ENCODE measurements at regions not wholly inside any gene's neighbourhood (a gene's known extent, or its start where the extent isn't known, plus 50 kb on each side); places are given as distances from the start of the nearest gene placed in this dataset.

- no peaks in the 10 kb centered on the region for H3K4me1 ChIP-seq (ENCODE audit: control insufficient read depth, insufficient read depth, low read length, poor library complexity, severe bottlenecking)
- no peaks in the 10 kb centered on the region for H3K36me3 Mint-ChIP-seq
- DNase-seq (no peak), ATAC-seq (ENCODE audit: low read depth in 2 of 2) (no peak)
- no peak overlapping the region for H3K27ac Mint-ChIP-seq
- peaks cover 0 to 10% (median 2%) of the 10 kb centered on the region in 7 donors for H3K9me3 Mint-ChIP-seq
- H3K27ac ChIP-seq (ENCODE audit: insufficient read depth, low read length, poor library complexity, severe bottlenecking): no peak overlapping the region
- no peaks in the 10 kb centered on the region for H3K4me1 Mint-ChIP-seq
- H3K27me3 ChIP-seq (ENCODE audit: control insufficient read depth, insufficient read depth, low read length): no peaks in the 10 kb centered on the region
- H3K4me3 ChIP-seq (ENCODE audit: low read depth, low read length): no peak overlapping the region
- no peaks in the 10 kb centered on the region for H3K9me3 ChIP-seq (ENCODE audit: control insufficient read depth in 2 of 2, low read length in 2 of 2)
- H3K36me3 ChIP-seq (ENCODE audit: control insufficient read depth, insufficient read depth, low read length): no peaks in the 10 kb centered on the region
- no peak overlapping the region for H3K4me3 Mint-ChIP-seq
- H3K27me3 Mint-ChIP-seq: no peaks in the 10 kb centered on the region
Observed at GRCh38 chr10:36048780-36049179, 406.7 kb upstream of the FZD8 start.

- no peaks in the 10 kb centered on the region for H3K27me3 Mint-ChIP-seq
- H3K27ac Mint-ChIP-seq: no peak overlapping the region
- H3K4me3 Mint-ChIP-seq: no peak overlapping the region
- no peaks in the 10 kb centered on the region for H3K4me1 Mint-ChIP-seq
- peaks cover 0 to 9% (median 2%) of the 10 kb centered on the region in 7 donors for H3K9me3 Mint-ChIP-seq
- DNase-seq: no peak
- no peaks in the 10 kb centered on the region for H3K36me3 ChIP-seq (ENCODE audit: control insufficient read depth, insufficient read depth, low read length)
- no peak overlapping the region for H3K27ac ChIP-seq (ENCODE audit: insufficient read depth, low read length, poor library complexity, severe bottlenecking)
- no peaks in the 10 kb centered on the region for H3K36me3 Mint-ChIP-seq
- no peaks in the 10 kb centered on the region for H3K27me3 ChIP-seq (ENCODE audit: control insufficient read depth, insufficient read depth, low read length)
- H3K9me3 ChIP-seq (ENCODE audit: control insufficient read depth in 2 of 2, low read length in 2 of 2): no peaks in the 10 kb centered on the region
- H3K4me3 ChIP-seq (ENCODE audit: low read depth, low read length): no peak overlapping the region
- ATAC-seq (ENCODE audit: low read depth in 2 of 2): no peak
- H3K4me1 ChIP-seq (ENCODE audit: control insufficient read depth, insufficient read depth, low read length, poor library complexity, severe bottlenecking): no peaks in the 10 kb centered on the region
Observed at GRCh38 chr10:36048236-36048635, 406.1 kb upstream of the FZD8 start.

- no peaks in the 10 kb centered on the region for H3K36me3 Mint-ChIP-seq
Observed at GRCh38 chr10:36042135-36042534, 400.0 kb upstream of the FZD8 start.

GRCh38 chr10:36038316-36038955 lies 396.3 kb upstream of the FZD8 start:
- Mint-ChIP-seq H3K4me3 (no peak overlapping the region), H3K27me3 (no peaks in the 10 kb centered on the region), H3K36me3 (no peaks in the 10 kb centered on the region), H3K27ac (no peak overlapping the region), H3K9me3 (peaks cover 0 to 10% (median 2%) of the 10 kb centered on the region in 7 donors), H3K4me1 (no peaks in the 10 kb centered on the region)
- Histone ChIP-seq H3K27ac (ENCODE audit: insufficient read depth, low read length, poor library complexity, severe bottlenecking) (no peak overlapping the region), H3K27me3 (ENCODE audit: control insufficient read depth, insufficient read depth, low read length) (no peaks in the 10 kb centered on the region), H3K36me3 (ENCODE audit: control insufficient read depth, insufficient read depth, low read length) (no peaks in the 10 kb centered on the region), H3K4me1 (ENCODE audit: control insufficient read depth, insufficient read depth, low read length, poor library complexity, severe bottlenecking) (no peaks in the 10 kb centered on the region), H3K4me3 (ENCODE audit: low read depth, low read length) (no peak overlapping the region), H3K9me3 (ENCODE audit: control insufficient read depth in 2 of 2, low read length in 2 of 2) (no peaks in the 10 kb centered on the region)
- ATAC-seq (ENCODE audit: low read depth in 2 of 2) (no peak), DNase-seq (no peak)

More at GRCh38 chr10:36042135-36042534, 400.0 kb upstream of the FZD8 start:
- Histone ChIP-seq H3K9me3 (ENCODE audit: control insufficient read depth in 2 of 2, low read length in 2 of 2) (no peaks in the 10 kb centered on the region), H3K27me3 (ENCODE audit: control insufficient read depth, insufficient read depth, low read length) (no peaks in the 10 kb centered on the region), H3K4me3 (ENCODE audit: low read depth, low read length) (no peak overlapping the region), H3K4me1 (ENCODE audit: control insufficient read depth, insufficient read depth, low read length, poor library complexity, severe bottlenecking) (no peaks in the 10 kb centered on the region), H3K36me3 (ENCODE audit: control insufficient read depth, insufficient read depth, low read length) (no peaks in the 10 kb centered on the region), H3K27ac (ENCODE audit: insufficient read depth, low read length, poor library complexity, severe bottlenecking) (no peak overlapping the region)
- no peak for DNase-seq
- peaks cover 0 to 10% (median 1%) of the 10 kb centered on the region in 7 donors for H3K9me3 Mint-ChIP-seq
- no peak overlapping the region for H3K4me3 Mint-ChIP-seq
- no peak overlapping the region for H3K27ac Mint-ChIP-seq
- no peaks in the 10 kb centered on the region for H3K4me1 Mint-ChIP-seq
- no peak for ATAC-seq (ENCODE audit: low read depth in 2 of 2)
- H3K27me3 Mint-ChIP-seq: no peaks in the 10 kb centered on the region

- Mint-ChIP-seq H3K4me1 (no peaks in the 10 kb centered on the region), H3K27ac (no peak overlapping the region), H3K9me3 (peaks cover 0 to 10% (median 2%) of the 10 kb centered on the region in 7 donors), H3K27me3 (no peaks in the 10 kb centered on the region), H3K4me3 (no peak overlapping the region), H3K36me3 (no peaks in the 10 kb centered on the region)
- H3K9me3 ChIP-seq (ENCODE audit: control insufficient read depth in 2 of 2, low read length in 2 of 2): no peaks in the 10 kb centered on the region
- H3K4me1 ChIP-seq (ENCODE audit: control insufficient read depth, insufficient read depth, low read length, poor library complexity, severe bottlenecking): no peaks in the 10 kb centered on the region
- no peaks in the 10 kb centered on the region for H3K36me3 ChIP-seq (ENCODE audit: control insufficient read depth, insufficient read depth, low read length)
- DNase-seq (no peak), ATAC-seq (ENCODE audit: low read depth in 2 of 2) (no peak)
- no peak overlapping the region for H3K4me3 ChIP-seq (ENCODE audit: low read depth, low read length)
- H3K27me3 ChIP-seq (ENCODE audit: control insufficient read depth, insufficient read depth, low read length): no peaks in the 10 kb centered on the region
- H3K27ac ChIP-seq (ENCODE audit: insufficient read depth, low read length, poor library complexity, severe bottlenecking): no peak overlapping the region
Observed at GRCh38 chr10:36036137-36036536, 394.0 kb upstream of the FZD8 start.

- H3K27ac Mint-ChIP-seq: no peak overlapping the region
- DNase-seq (no peak), ATAC-seq (ENCODE audit: low read depth in 2 of 2) (no peak)
- Histone ChIP-seq H3K27me3 (ENCODE audit: control insufficient read depth, insufficient read depth, low read length) (no peaks in the 10 kb centered on the region), H3K4me3 (ENCODE audit: low read depth, low read length) (no peak overlapping the region), H3K36me3 (ENCODE audit: control insufficient read depth, insufficient read depth, low read length) (no peaks in the 10 kb centered on the region), H3K9me3 (ENCODE audit: control insufficient read depth in 2 of 2, low read length in 2 of 2) (no peaks in the 10 kb centered on the region), H3K4me1 (ENCODE audit: control insufficient read depth, insufficient read depth, low read length, poor library complexity, severe bottlenecking) (no peaks in the 10 kb centered on the region), H3K27ac (ENCODE audit: insufficient read depth, low read length, poor library complexity, severe bottlenecking) (no peak overlapping the region)
- H3K9me3 Mint-ChIP-seq: peaks cover 0 to 6% (median 4%) of the 10 kb centered on the region in 7 donors
- peaks cover 4% of the 10 kb centered on the region for H3K27me3 Mint-ChIP-seq
- no peaks in the 10 kb centered on the region for H3K36me3 Mint-ChIP-seq
- H3K4me3 Mint-ChIP-seq: no peak overlapping the region
- H3K4me1 Mint-ChIP-seq: no peaks in the 10 kb centered on the region
Observed at GRCh38 chr10:36033808-36034207, 391.7 kb upstream of the FZD8 start.

- no peaks in the 10 kb centered on the region for H3K36me3 Mint-ChIP-seq
- no peaks in the 10 kb centered on the region for H3K27me3 ChIP-seq (ENCODE audit: control insufficient read depth, insufficient read depth, low read length)
- H3K9me3 Mint-ChIP-seq: peaks cover 2 to 14% (median 7%) of the 10 kb centered on the region in 7 donors
- H3K4me3 ChIP-seq (ENCODE audit: low read depth, low read length): no peak overlapping the region
- ATAC-seq (ENCODE audit: low read depth in 2 of 2): no peak
- no peaks in the 10 kb centered on the region for H3K4me1 ChIP-seq (ENCODE audit: control insufficient read depth, insufficient read depth, low read length, poor library complexity, severe bottlenecking)
- H3K9me3 ChIP-seq (ENCODE audit: control insufficient read depth in 2 of 2, low read length in 2 of 2): no peaks in the 10 kb centered on the region
- H3K4me1 Mint-ChIP-seq: no peaks in the 10 kb centered on the region
- H3K27me3 Mint-ChIP-seq: peaks cover 4% of the 10 kb centered on the region
- no peak overlapping the region for H3K4me3 Mint-ChIP-seq
- no peaks in the 10 kb centered on the region for H3K36me3 ChIP-seq (ENCODE audit: control insufficient read depth, insufficient read depth, low read length)
- H3K27ac ChIP-seq (ENCODE audit: insufficient read depth, low read length, poor library complexity, severe bottlenecking): no peak overlapping the region
- H3K27ac Mint-ChIP-seq: no peak overlapping the region
- DNase-seq: no peak
Observed at GRCh38 chr10:36030516-36030915, 388.4 kb upstream of the FZD8 start.

GRCh38 chr10:36026656-36027390 lies 384.7 kb upstream of the FZD8 start:
- DNase-seq (no peak), ATAC-seq (ENCODE audit: low read depth in 2 of 2) (no peak)
- Mint-ChIP-seq H3K9me3 (peaks cover 0 to 18% (median 8%) of the 10 kb centered on the region in 7 donors), H3K27ac (no peak overlapping the region), H3K4me1 (no peaks in the 10 kb centered on the region), H3K4me3 (no peak overlapping the region), H3K27me3 (peaks cover 4% of the 10 kb centered on the region), H3K36me3 (no peaks in the 10 kb centered on the region)
- H3K4me1 ChIP-seq (ENCODE audit: control insufficient read depth, insufficient read depth, low read length, poor library complexity, severe bottlenecking): no peaks in the 10 kb centered on the region
- no peaks in the 10 kb centered on the region for H3K9me3 ChIP-seq (ENCODE audit: control insufficient read depth in 2 of 2, low read length in 2 of 2)
- H3K27me3 ChIP-seq (ENCODE audit: control insufficient read depth, insufficient read depth, low read length): no peaks in the 10 kb centered on the region
- no peaks in the 10 kb centered on the region for H3K36me3 ChIP-seq (ENCODE audit: control insufficient read depth, insufficient read depth, low read length)
- H3K27ac ChIP-seq (ENCODE audit: insufficient read depth, low read length, poor library complexity, severe bottlenecking): no peak overlapping the region
- H3K4me3 ChIP-seq (ENCODE audit: low read depth, low read length): no peak overlapping the region
